Heart right ventricle (tissue), 16 donors: ENCODE measurements at regions not wholly inside any gene's neighbourhood (a gene's known extent, or its start where the extent isn't known, plus 50 kb on each side); places are given as distances from the start of the nearest gene placed in this dataset.

Experiments used
- ATAC-seq, 8 donors: fragments of 200-7000 bp; cut with Tn5 transposase; one replicate each; pipeline ENCODE4 v1.9.1; 2020; ENCODE audit warnings: mild to moderate bottlenecking in 8 of 8, moderate library complexity in 8 of 8, moderate number of reproducible peaks in 1 of 8
- DNase-seq, 2 donors: peaks; one replicate each; pipeline ENCODE4 v3.0.0-alpha.2; 2020
- H3K27ac ChIP-seq, 10 donors: fragments of 200-600 bp; sonication (generic) in 2 of 10; one replicate each; pipeline versions ENCODE4 v1.5.0 to v1.8.0; 2020 to 2022; ENCODE audit warnings: mild to moderate bottlenecking in 3 of 10
- H3K27me3 ChIP-seq, 7 donors: fragments of 200-600 bp; one replicate each; pipeline ENCODE4 v1.8.0; 2021 to 2022; ENCODE audit warnings: mild to moderate bottlenecking in 2 of 7
- H3K36me3 ChIP-seq, 9 donors: fragments of 200-600 bp; sonication (generic) in 1 of 9; one replicate each; pipeline versions ENCODE4 v1.5.0 to v1.8.0; 2020 to 2022; ENCODE audit warnings: mild to moderate bottlenecking in 2 of 9
- H3K4me1 ChIP-seq, 9 donors: fragments of 200-600 bp; sonication (generic) in 1 of 9; one replicate each; pipeline versions ENCODE4 v1.5.0 to v1.8.0; 2020 to 2022; ENCODE audit warnings: mild to moderate bottlenecking in 4 of 9
- H3K4me3 ChIP-seq, 10 donors: fragments of 200-600 bp; sonication (generic) in 2 of 10; one replicate each; pipeline versions ENCODE4 v1.5.0 to v1.8.0; 2020 to 2022; ENCODE audit warnings: mild to moderate bottlenecking in 7 of 10, moderate library complexity in 2 of 10
- H3K9me3 ChIP-seq, 11 donors: fragments of 200-600 bp in 10 of 11; sonication (generic) in 2 of 11; one replicate each; pipeline versions ENCODE4 v1.5.0 to v1.8.0; 2013 to 2022; ENCODE audit warnings: mild to moderate bottlenecking in 2 of 11, control low read depth in 1 of 11, moderate library complexity in 1 of 11
- WGBS, 2 donors: extraction: QIAGEN DNeasy Blood & Tissue Kit; methylation state at CpG; one replicate each; pipeline ENCODE4 v1.1.7; 2013; ENCODE audit warnings: inconsistent platforms in 1 of 2; 5-methylcytosine and 5-hydroxymethylcytosine counted together
- intact Hi-C, 10 donors: fragments of 100-400 bp; cut with DNase I; formaldehyde crosslinking; loops; one replicate each; pipeline versions ENCODE4 v1.11.1 to v1.14.2; 2022
- TF ChIP-seq, protein P1 (sequence below), 9 donors: fragments of 200-600 bp; sonication (generic) in 2 of 9; IDR thresholded peaks; one replicate each; pipeline versions ENCODE4 v1.5.0 to v1.8.0; 2021 to 2022; ENCODE audit warnings: antibody characterized with exemption in 9 of 9, mild to moderate bottlenecking in 5 of 9, moderate library complexity in 1 of 9
- donor health status: Arrhythmogenic right ventricular cardiomyopathy.
- donor health status: ischemic (EF 13 %, LVEDD 7.1; RV severe dilation, severe dysfunction).
- donor health status: healthy with polysubstance abuse.
- donor health status: DM: no; HTN: yes; CAD: no.
- donor health status: DM: no; HTN: no; CAD: no.
- donor health status: ischemic (EF 25% LVEDD 6.9; RV normal size, moderate dysfunction).
- donor health status: ischemic (EF 25% LVEDD 5.7; RV mildly dilated, moderate dysfunction).
- donor health status: healthy.
- donor health status: DM: yes; HTN: yes; CAD: no.
- donor health status: Ischemic cardiomyopathy.
- donor health status: ischemic (EF 35%, LVEDD 5.7; RV mildly dilated, moderate dysfunction).
- donor health status: nonischemic (EF 11% LVEDD 7.7; RV severe dilation, severe dysfunction).
- donor health status: DM: yes; HTN: yes; CAD: no.
- donor health status: PGD.
- donor health status: ischemic (EF 29% LVEDD 5.4; RV normal size, mild dysfunction).
- donor health status: nonischemic (EF 23%, LVEDD 6.1; RV moderate dilation, normal function).

GRCh38 chr21:33155422-33155821 lies 74.3 kb upstream of the IFNAR2 start:
- H3K27me3 ChIP-seq = peaks cover 0 to 74% (median 63%) of the 10 kb centered on the region in 7 donors

DNA sequence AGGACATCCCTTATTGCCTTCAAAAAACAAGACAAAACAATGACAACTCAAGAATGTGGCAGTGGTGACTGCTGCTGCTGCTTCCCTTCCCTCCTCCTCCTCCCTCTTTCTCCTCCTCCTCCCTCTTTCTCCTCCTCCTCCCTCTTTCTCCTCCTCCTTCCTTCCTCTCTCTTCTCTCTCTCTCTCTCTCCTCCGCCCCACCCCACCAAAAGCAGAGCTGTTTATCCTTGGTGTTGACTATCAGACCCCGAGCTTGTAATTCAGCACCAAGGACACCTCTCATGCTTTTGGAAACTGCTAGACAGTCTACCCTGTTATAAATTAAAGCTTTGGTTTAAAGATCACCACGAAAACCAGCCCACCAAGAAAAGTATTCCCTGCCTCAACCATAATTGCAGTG lies 72.4 kb upstream of the IFNAR2 start:
- ATAC-seq = no peak
- H3K36me3 ChIP-seq = no peaks in the 10 kb centered on the region
- TF ChIP-seq, protein P1, sequence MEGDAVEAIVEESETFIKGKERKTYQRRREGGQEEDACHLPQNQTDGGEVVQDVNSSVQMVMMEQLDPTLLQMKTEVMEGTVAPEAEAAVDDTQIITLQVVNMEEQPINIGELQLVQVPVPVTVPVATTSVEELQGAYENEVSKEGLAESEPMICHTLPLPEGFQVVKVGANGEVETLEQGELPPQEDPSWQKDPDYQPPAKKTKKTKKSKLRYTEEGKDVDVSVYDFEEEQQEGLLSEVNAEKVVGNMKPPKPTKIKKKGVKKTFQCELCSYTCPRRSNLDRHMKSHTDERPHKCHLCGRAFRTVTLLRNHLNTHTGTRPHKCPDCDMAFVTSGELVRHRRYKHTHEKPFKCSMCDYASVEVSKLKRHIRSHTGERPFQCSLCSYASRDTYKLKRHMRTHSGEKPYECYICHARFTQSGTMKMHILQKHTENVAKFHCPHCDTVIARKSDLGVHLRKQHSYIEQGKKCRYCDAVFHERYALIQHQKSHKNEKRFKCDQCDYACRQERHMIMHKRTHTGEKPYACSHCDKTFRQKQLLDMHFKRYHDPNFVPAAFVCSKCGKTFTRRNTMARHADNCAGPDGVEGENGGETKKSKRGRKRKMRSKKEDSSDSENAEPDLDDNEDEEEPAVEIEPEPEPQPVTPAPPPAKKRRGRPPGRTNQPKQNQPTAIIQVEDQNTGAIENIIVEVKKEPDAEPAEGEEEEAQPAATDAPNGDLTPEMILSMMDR (IDR thresholded peaks at IDR 0.05) = no peak
- no peak for DNase-seq
- 5 to 9% methylated on average over 3 of the region's 3 CpGs for WGBS, 2 donors
- no peak overlapping the region for H3K27ac ChIP-seq
- peaks cover 0 to 58% (median 47%) of the 10 kb centered on the region in 7 donors for H3K27me3 ChIP-seq
- intact Hi-C loops = no loop called here
- peaks cover 0 to 2% (median 0%) of the 10 kb centered on the region in 9 donors for H3K4me1 ChIP-seq
- H3K9me3 ChIP-seq = peaks cover 0 to 15% (median 9%) of the 10 kb centered on the region in 11 donors
- H3K4me3 ChIP-seq = no peak overlapping the region

More at GRCh38 chr21:33155422-33155821, 74.3 kb upstream of the IFNAR2 start:
- no peak for DNase-seq
- TF ChIP-seq, protein P1 (IDR thresholded peaks at IDR 0.05) = no peak
- no peak for ATAC-seq
- WGBS, 2 donors = 42 to 46% methylated on average over 6 of the region's 6 CpGs
- peaks cover 0 to 15% (median 9%) of the 10 kb centered on the region in 11 donors for H3K9me3 ChIP-seq
- no peak overlapping the region for H3K4me3 ChIP-seq
- intact Hi-C loops = no loop called here
- peaks cover 0 to 4% (median 0%) of the 10 kb centered on the region in 9 donors for H3K4me1 ChIP-seq
- no peak overlapping the region for H3K27ac ChIP-seq
- H3K36me3 ChIP-seq = no peaks in the 10 kb centered on the region

DNA sequence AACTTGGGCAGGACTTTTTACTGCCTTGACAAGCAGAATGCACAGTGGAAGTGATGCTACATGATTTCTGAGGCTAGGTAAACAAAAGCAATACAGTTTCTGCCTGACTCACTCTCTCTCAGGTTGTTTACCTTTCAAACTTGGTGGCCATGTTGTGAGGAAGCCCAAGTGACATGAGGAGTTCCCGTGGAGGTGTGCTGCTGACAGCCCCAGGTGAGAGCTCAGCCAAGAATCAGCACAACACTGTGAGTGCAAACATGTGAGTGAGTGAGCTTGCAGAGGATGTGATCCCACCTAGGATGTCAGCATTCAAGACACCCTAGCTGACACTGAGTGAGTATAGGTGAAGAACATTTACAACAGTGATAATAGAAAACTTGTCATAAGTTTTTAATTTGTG lies 71.1 kb upstream of the IFNAR2 start:
- H3K27me3 ChIP-seq = peaks cover 0 to 51% (median 35%) of the 10 kb centered on the region in 7 donors
- TF ChIP-seq, protein P1 (IDR thresholded peaks at IDR 0.05) = no peak
- WGBS, 2 donors = 76 to 90% methylated on average over 1 of the region's 1 CpG

DNA sequence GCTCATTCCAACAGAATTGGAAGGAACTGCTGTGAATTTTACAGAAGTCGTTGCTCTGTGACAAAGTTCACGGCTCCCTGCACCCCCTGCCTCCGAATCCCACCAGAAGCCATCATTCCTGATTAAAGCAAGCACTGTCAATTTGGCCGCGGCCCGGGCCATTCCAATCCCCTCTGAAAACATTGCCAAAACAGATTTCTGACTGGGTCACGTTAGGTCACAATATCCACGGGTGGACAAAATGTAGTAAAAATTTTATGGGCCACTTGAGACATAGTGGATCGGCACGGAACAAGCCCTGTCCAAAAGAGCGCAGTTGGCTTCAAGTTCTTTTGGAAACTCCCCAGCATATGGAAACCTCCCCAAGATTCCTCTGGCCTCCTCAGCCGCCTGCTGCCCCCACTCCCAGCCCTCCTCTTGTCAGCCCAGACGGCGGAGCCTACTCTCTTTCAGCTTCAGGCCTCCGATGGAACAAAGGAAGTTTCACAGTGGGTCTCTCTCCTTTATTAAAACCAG lies 67.2 kb upstream of the IFNAR2 start:
- no peak for DNase-seq
- peaks cover 0 to 34% (median 18%) of the 10 kb centered on the region in 7 donors for H3K27me3 ChIP-seq
- intact Hi-C loops = no loop called here
- H3K27ac ChIP-seq = no peak overlapping the region
- H3K4me1 ChIP-seq = no peaks in the 10 kb centered on the region
- 35 to 38% methylated on average over 15 of the region's 15 CpGs for WGBS, 2 donors
- H3K36me3 ChIP-seq = no peaks in the 10 kb centered on the region
- ATAC-seq = peak in 2 of 8 donors; percentile 25 to 47
- H3K4me3 ChIP-seq = no peak overlapping the region
- TF ChIP-seq, protein P1 (IDR thresholded peaks at IDR 0.05) = no peak
- peaks cover 0 to 15% (median 9%) of the 10 kb centered on the region in 11 donors for H3K9me3 ChIP-seq

More for the DNA sequence above, 71.1 kb upstream of the IFNAR2 start:
- ATAC-seq (no peak), DNase-seq (no peak)
- Histone ChIP-seq H3K9me3 (peaks cover 0 to 15% (median 9%) of the 10 kb centered on the region in 11 donors), H3K4me3 (no peak overlapping the region), H3K27ac (no peak overlapping the region), H3K4me1 (no peaks in the 10 kb centered on the region), H3K36me3 (no peaks in the 10 kb centered on the region)
- intact Hi-C loops = no loop called here
